Astrocyte of the spinal cord (primary cell): ENCODE measurements at regions not wholly inside any gene's neighbourhood (a gene's known extent, or its start where the extent isn't known, plus 50 kb on each side); places are given as distances from the start of the nearest gene placed in this dataset.

Source experiments
- DNase-seq: peaks from one replicate; pipeline ENCODE4 v3.0.0; 2011; ENCODE audit warnings: low read depth, low spot score
- H3K4me3 ChIP-seq: 2 replicates; pipeline ENCODE4 v1.5.1; 2011; ENCODE audit warnings: low read depth, mild to moderate bottlenecking, low read length, moderate library complexity
- in situ Hi-C: cut with HindIII; loops from 2 replicates; pipeline ENCODE4 v1.10.0; 2017; ENCODE audit warnings: low sequenced_read_pairs
- TF ChIP-seq, protein P1 (sequence below): IDR thresholded peaks from 2 replicates; pipeline ENCODE4 v1.5.1; 2012; ENCODE audit warnings: low read depth, mild to moderate bottlenecking, low read length, inconsistent platforms

DNA sequence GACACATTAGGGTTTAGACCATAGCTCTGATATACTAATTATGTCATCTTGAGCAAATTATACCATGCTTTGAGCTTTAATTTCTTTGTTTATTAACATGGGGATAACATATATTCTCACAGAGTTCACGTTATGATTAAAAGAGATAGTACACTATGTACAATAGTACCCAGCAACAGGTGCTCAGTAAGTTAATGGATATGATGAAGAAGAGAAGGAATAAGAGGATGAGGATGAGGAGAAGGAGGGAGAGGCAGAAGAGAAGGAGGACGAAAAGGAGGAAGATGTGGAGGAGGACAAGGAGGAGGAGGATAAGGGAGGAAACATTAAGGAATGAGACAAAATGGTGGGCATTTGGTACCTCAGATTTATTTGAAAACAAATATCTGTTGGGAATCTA is 260.4 kb downstream of the SH2D1A start:
- DNase-seq: no peak
- TF ChIP-seq, protein P1, sequence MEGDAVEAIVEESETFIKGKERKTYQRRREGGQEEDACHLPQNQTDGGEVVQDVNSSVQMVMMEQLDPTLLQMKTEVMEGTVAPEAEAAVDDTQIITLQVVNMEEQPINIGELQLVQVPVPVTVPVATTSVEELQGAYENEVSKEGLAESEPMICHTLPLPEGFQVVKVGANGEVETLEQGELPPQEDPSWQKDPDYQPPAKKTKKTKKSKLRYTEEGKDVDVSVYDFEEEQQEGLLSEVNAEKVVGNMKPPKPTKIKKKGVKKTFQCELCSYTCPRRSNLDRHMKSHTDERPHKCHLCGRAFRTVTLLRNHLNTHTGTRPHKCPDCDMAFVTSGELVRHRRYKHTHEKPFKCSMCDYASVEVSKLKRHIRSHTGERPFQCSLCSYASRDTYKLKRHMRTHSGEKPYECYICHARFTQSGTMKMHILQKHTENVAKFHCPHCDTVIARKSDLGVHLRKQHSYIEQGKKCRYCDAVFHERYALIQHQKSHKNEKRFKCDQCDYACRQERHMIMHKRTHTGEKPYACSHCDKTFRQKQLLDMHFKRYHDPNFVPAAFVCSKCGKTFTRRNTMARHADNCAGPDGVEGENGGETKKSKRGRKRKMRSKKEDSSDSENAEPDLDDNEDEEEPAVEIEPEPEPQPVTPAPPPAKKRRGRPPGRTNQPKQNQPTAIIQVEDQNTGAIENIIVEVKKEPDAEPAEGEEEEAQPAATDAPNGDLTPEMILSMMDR: no peak
- in situ Hi-C loops: no loop called here
- no peak overlapping the region for H3K4me3 ChIP-seq

DNA sequence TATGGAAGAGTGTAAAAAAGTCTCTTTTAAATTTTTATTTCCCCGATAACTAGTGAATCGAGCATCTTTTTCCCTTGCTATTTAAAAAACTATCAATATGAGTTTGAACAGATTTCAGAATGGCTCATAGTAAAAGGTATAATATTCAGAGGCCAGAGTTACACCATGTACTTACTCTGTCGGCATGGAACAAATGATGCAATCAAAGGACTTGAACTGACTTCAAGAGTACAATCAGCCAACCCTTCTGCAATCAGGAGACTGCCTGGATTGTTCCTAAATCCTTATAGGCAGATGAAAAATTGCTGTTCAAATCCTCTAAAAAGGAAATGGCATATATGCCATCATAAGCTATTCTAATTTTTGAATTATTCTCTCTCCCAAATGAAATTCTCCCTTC is 273.3 kb downstream of the SH2D1A start:
- DNase-seq: no peak
- in situ Hi-C loops: no loop called here
- no peak overlapping the region for H3K4me3 ChIP-seq
- TF ChIP-seq, protein P1: no peak

DNA sequence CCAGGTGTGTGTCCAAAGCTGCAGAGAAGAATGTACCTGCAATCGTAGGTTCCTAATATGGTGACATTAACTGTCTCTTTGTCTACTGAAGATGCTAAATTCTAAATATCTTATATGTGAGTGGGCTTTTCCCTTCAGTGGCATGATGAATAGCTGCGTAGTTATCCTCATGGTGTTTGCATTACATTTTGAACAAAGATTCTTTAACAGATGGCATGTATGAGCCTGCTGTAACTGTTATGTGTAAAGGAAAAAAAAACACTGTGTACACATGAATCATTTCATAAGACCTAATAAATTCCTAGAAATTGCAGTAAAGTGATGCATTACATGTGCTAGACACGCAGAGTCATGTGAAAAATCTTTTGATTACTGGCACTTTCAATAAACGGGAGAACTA is 288.0 kb downstream of the SH2D1A start:
- TF ChIP-seq, protein P1: no peak
- in situ Hi-C loops: no loop called here
- DNase-seq: no peak
- no peak overlapping the region for H3K4me3 ChIP-seq

DNA sequence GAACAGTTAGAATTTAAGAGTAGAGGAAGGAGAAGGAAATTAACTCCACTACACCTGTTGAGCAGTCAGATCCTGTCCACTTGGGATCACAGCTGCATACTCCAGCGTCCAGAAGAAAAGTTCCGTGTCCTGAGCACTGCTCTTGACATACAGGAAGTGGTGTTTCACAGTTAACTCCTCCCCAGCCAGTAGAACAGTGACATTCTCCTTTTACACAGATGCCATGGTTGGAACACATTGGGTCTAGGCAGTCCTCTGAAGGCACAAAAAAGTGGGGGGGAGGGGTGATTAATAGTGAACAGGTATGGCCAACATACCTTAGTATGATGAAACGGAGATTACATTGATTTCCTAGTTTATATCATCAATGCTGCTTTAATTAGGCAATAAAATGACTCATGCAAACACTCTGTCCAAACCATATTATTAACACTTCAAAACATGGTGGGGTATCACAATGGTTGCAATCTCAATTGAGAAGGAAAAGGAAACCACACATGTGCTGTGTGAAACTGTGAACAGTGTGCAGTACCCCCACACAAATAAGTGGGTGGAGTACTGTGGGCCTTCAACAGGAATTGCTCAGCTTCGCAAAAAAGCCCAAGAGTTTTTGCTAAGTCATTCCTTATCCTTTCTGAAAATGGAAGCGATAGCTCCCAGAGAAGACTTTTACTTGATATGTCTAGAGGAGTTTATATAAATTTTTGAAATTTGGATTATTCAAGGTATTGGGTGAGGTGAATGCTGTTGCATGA is 295.6 kb downstream of the SH2D1A start:
- no peak for DNase-seq
- TF ChIP-seq, protein P1: no peak
- no peak overlapping the region for H3K4me3 ChIP-seq
- in situ Hi-C loops: no loop called here

DNA sequence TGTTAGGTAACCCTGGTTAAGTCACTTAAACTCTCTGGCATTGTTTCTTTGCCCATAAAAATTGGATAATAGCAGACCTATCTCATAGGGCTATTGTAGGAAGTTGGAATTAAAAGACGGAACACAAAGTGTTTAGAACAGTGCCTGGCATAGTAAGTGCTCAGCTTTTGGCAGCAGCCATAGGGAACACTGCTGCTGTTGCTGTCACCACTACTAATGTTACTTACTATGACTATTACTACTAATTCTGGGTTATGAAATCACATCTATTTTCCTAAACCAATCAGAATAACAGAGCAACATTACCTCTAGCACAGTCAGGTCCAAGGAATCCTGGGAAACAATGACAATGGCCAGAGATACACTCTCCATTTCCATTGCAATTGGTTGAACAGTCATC is 300.0 kb downstream of the SH2D1A start:
- no peak for DNase-seq
- in situ Hi-C loops: no loop called here
- TF ChIP-seq, protein P1: no peak
- no peak overlapping the region for H3K4me3 ChIP-seq

DNA sequence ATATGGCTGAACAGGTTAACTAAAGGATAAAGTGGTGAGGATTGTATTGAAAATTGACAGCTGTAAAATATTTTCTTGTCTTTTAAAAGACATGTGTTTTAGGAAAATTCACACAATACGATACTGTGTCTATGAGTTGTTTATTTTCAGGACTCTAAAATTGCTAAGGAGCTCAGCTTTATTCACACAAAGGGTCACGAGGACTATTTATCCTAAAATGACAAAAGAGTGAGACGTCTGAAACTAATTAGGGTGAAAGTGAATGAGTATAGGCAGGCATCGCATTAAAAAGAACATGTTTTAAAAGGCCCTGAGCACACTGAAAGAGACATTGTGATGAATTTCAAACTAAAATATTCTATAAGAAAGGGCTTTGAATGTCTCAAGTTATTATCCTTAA is 304.7 kb downstream of the SH2D1A start:
- DNase-seq: no peak
- no peak overlapping the region for H3K4me3 ChIP-seq
- TF ChIP-seq, protein P1: no peak
- in situ Hi-C loops: no loop called here
